Adrenal gland (tissue), 5 donors: ENCODE measurements at regions not wholly inside any gene's neighbourhood (a gene's known extent, or its start where the extent isn't known, plus 50 kb on each side); places are given as distances from the start of the nearest gene placed in this dataset.

Source experiments
- CTCF ChIP-seq, 6 experiments: fragments of 450-650 bp in 4 of 6; fragments of 200-600 bp in 2 of 6; sonication (generic) in 1 of 6; IDR thresholded peaks; 1 replicate in 5 of 6; 2 replicates in 1 of 6; pipeline versions ENCODE4 v1.5.1 to v1.8.0; 2016 to 2021; ENCODE audit warnings: antibody characterized with exemption in 6 of 6, mild to moderate bottlenecking in 2 of 6, moderate library complexity in 1 of 6
- POLR2A ChIP-seq, 2 donors: fragments of 450-650 bp; IDR thresholded peaks; one replicate each; pipeline ENCODE4 v1.6.1; 2017; ENCODE audit warnings: antibody characterized with exemption in 2 of 2, mild to moderate bottlenecking in 2 of 2, moderate library complexity in 1 of 2
- donor health status: DM: no; HTN: no; CAD: no.

- TF ChIP-seq CTCF (IDR thresholded peaks at IDR 0.05) (no peak), POLR2A (IDR thresholded peaks at IDR 0.05) (no peak)
These were observed 99.9 kb downstream of the OAT start for GRCh38 chr10:124318811-124319210.
